D721Med (cell line): ENCODE measurements at regions not wholly inside any gene's neighbourhood (a gene's known extent, or its start where the extent isn't known, plus 50 kb on each side); places are given as distances from the start of the nearest gene placed in this dataset.
A peak's percentile ranks its signal among the peaks of the same experiment; 100 is the strongest.

Experiments used
- DNase-seq: peaks from one replicate; pipeline ENCODE4 v3.0.0; 2011; ENCODE audit warnings: low spot score; ENCODE audit not compliant: insufficient read length
- FAIRE-seq: peaks from 2 replicates; lab custom pipeline; 2011; peaks lifted over from hg19 to GRCh38; lab: Jason Lieb, UNC
- TF ChIP-seq, protein P1 (sequence below): IDR thresholded peaks from 2 replicates; pipeline ENCODE4 v1.5.1; 2012; ENCODE audit warnings: mild to moderate bottlenecking, control low read depth; ENCODE audit not compliant: insufficient read depth; ENCODE audit errors: missing control alignments

DNA sequence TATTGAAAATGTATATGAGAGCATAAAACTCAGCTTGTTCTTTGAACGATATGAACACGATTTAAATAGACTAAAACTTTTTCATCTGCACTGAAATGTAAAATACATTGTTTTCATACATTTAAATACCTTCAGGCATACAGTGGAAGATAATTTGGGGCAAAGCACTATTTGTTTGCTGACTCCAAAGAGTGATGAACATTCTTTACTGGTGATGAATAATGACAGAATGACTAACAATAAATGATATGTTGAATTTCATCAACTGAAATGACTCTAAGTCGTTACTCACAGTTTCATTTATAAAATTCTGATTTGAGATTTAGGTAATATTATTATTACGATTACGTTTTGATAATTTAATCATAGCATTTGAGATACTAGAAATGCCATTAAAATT is 1160.1 kb downstream of the NLGN4X start:
- TF ChIP-seq, protein P1, sequence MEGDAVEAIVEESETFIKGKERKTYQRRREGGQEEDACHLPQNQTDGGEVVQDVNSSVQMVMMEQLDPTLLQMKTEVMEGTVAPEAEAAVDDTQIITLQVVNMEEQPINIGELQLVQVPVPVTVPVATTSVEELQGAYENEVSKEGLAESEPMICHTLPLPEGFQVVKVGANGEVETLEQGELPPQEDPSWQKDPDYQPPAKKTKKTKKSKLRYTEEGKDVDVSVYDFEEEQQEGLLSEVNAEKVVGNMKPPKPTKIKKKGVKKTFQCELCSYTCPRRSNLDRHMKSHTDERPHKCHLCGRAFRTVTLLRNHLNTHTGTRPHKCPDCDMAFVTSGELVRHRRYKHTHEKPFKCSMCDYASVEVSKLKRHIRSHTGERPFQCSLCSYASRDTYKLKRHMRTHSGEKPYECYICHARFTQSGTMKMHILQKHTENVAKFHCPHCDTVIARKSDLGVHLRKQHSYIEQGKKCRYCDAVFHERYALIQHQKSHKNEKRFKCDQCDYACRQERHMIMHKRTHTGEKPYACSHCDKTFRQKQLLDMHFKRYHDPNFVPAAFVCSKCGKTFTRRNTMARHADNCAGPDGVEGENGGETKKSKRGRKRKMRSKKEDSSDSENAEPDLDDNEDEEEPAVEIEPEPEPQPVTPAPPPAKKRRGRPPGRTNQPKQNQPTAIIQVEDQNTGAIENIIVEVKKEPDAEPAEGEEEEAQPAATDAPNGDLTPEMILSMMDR = no peak
- FAIRE-seq (no peak), DNase-seq (no peak)

DNA sequence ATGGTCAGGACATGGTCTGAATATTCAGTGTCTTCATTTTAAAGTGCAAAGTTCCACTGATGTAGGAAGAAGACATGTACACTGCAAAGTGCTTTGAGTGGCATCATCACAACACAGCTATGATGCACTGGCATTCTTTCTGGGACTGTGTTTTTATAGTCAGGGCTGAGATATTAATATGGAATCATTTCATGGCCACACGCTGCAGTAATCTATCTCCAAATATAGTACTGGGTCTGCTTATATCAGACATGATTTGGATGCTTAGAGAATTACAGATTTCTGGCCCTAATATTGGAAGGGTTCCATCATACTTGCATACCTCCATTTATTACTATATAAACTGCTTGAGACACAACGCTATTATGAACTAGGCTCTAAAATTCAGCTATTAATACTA is 1170.9 kb downstream of the NLGN4X start:
- DNase-seq = no peak
- TF ChIP-seq, protein P1 = no peak
- FAIRE-seq = no peak

DNA sequence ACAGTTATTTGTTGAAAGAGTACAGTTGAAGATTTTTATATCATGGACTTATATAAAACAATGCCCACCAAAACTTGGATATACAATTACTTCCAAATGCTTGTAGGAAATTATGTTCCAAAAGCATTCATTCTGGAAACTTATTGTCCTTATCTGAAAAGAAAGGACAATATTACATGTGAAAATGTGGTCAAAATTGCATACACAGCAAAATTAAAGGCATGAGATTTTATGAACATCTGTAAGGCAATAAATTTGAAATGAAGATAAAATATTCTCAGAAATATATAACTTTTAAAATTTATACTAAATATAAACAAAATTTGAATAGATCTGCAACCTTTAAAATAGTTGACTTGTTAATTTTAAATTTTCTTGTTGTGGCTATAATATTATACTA is 1173.8 kb downstream of the NLGN4X start:
- FAIRE-seq (no peak), DNase-seq (no peak)
- TF ChIP-seq, protein P1 = no peak

DNA sequence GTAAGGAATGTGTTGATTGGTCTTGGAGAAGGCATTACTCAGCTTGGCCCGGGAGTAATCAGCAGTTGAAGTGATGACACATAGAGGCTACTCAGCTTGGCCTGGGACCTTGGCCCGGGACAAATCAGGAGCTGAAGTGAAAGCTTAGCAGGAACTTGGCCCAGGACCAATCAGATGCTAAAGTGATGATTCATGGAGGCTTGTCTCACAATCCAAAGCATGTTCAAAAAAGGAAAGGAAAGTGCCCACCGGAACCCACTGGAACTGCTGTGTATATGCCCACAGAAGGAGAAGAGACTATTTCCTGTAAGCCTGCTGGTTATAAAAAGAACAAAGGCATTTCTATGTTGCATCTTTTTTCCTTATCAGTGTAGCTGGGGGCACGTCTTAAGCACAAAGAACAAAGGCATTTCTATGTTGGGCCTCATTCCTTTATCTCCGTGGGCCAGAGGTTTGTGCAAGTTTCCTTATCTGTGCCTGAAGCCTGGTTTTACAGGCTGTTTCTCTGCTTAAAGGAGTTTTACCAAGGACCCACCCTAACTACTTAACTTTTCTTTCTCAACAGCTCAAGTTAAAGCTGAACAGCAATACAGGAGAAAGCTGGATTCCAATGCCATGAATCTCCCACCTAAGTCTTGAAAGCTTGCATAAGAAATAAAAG is 1176.7 kb downstream of the NLGN4X start:
- FAIRE-seq (no peak), DNase-seq (no peak)
- TF ChIP-seq, protein P1 = no peak

DNA sequence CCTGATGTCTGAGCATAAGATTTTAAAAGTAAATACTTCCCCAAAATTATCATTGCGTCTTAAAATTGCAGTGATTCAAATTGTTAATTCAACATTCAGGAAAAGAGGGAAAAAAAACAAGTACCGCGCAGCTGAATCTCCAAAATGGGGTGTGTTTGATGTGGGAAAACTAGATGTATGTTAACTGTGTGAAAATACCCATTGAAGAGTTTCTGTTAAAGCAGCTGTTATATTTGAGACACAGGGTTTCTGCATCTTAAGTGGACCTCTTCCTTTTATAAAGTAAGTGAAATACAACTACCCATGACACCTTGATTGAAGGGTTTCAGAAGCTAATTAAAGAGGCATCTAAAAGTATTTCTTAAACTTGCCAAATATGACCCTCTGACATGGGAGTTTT is 1186.1 kb downstream of the NLGN4X start:
- TF ChIP-seq, protein P1 = no peak
- FAIRE-seq (no peak), DNase-seq (no peak)

DNA sequence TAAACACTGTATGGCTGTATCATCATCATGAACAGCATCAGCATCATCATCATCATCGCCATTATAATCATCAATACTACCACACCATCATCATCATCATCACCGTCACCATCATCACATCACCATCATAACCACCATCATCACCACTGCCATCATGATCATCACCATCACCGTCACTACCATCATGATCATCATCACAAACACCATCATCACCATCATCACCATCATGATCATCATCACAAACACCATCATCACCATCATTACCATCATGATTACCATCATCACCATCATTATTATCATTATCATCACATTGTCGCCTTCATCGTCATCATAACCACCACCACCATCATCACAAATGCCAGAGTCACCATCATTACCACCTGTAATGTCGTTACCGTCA is 1196.9 kb downstream of the NLGN4X start:
- TF ChIP-seq, protein P1 = no peak

DNA sequence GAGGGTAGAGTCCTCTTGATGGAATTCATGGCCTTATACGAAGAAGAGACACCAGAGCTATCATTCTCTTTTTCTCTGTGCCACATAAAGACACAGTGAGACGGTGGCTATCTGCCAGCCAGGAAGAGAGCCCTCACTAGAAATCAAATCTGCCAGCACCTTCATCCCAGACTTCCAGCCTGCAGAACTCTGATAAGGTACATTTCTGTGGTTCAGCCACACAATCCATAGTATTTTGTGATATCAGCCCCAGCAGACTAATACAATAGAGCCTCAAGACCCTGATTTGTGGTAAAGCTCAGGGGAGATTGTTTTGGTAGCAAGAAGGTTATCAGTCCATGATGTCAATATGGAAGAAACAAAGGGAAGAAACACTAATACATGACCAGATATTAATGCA is 1213.2 kb downstream of the NLGN4X start:
- DNase-seq (no peak), FAIRE-seq (no peak)
- TF ChIP-seq, protein P1 = no peak

More for the DNA sequence above, 1196.9 kb downstream of the NLGN4X start:
- peak; percentile 29 for FAIRE-seq
- no peak for DNase-seq
